Activated CD4-positive, alpha-beta T cell treated with anti-CD3 and anti-CD28 coated beads, Interleukin-2, amount 50 U/mL, for 24 hours (primary cell): ENCODE measurements at regions not wholly inside any gene's neighbourhood (a gene's known extent, or its start where the extent isn't known, plus 50 kb on each side); places are given as distances from the start of the nearest gene placed in this dataset.

Source experiments
- DNase-seq, 2 donors: peaks; one replicate each; pipeline ENCODE4 v3.0.0-alpha.2; 2020; ENCODE audit warnings: low read depth in 1 of 2, low spot score in 1 of 2

- DNase-seq, result no peak
Measured at GRCh38 chr14:38904959-38905358, 198.1 kb downstream of the SEC23A start.

- no peak for DNase-seq
Measured at GRCh38 chr14:38901791-38902190, 201.2 kb downstream of the SEC23A start.

- DNase-seq, result no peak
Measured at GRCh38 chr14:38900887-38901286, 202.1 kb downstream of the SEC23A start.

GRCh38 chr14:38887696-38888095 lies 215.3 kb downstream of the SEC23A start:
- no peak for DNase-seq

- no peak for DNase-seq
Measured at GRCh38 chr14:38884109-38884508, 218.9 kb downstream of the SEC23A start.

GRCh38 chr14:38883127-38883526 lies 219.9 kb downstream of the SEC23A start:
- no peak for DNase-seq

GRCh38 chr14:38882533-38882932 lies 220.5 kb downstream of the SEC23A start:
- DNase-seq, result no peak

- DNase-seq, result no peak
Measured at GRCh38 chr14:38880643-38881524, 222.2 kb downstream of the SEC23A start.

GRCh38 chr14:38877744-38878388 lies 225.2 kb downstream of the SEC23A start:
- no peak for DNase-seq

GRCh38 chr14:38874721-38875120 lies 228.3 kb downstream of the SEC23A start:
- no peak for DNase-seq

GRCh38 chr14:38873941-38874612 lies 229.0 kb downstream of the SEC23A start:
- DNase-seq, result no peak

GRCh38 chr14:38870296-38870836 lies 232.7 kb downstream of the SEC23A start:
- no peak for DNase-seq

GRCh38 chr14:38868399-38869290 lies 234.4 kb downstream of the SEC23A start:
- no peak for DNase-seq

- peak; percentile 4 to 49 for DNase-seq
Measured at GRCh38 chr14:38867561-38868150, 235.4 kb downstream of the SEC23A start.

GRCh38 chr14:38866461-38866860 lies 236.6 kb downstream of the SEC23A start:
- DNase-seq, result no peak

GRCh38 chr14:38862366-38862765 lies 240.7 kb downstream of the SEC23A start:
- DNase-seq, result no peak

GRCh38 chr14:38860530-38860929 lies 242.5 kb downstream of the SEC23A start:
- DNase-seq, result no peak

GRCh38 chr14:38856798-38857197 lies 246.2 kb downstream of the SEC23A start:
- no peak for DNase-seq

- no peak for DNase-seq
Measured at GRCh38 chr14:38855513-38855912, 247.5 kb downstream of the SEC23A start.

GRCh38 chr14:38851111-38851510 lies 251.9 kb downstream of the SEC23A start:
- no peak for DNase-seq
